GM21447 (cell line): ENCODE measurements at regions not wholly inside any gene's neighbourhood (a gene's known extent, or its start where the extent isn't known, plus 50 kb on each side); places are given as distances from the start of the nearest gene placed in this dataset.
A peak's percentile ranks its signal among the peaks of the same experiment; 100 is the strongest.

Experiments used
- ATAC-seq: cut with Tn5 transposase; IDR thresholded peaks from one replicate; pipeline ENCODE4 v1.9.1; 2021; ENCODE audit not compliant: unreplicated experiment

- no peak for ATAC-seq
These were observed 130.4 kb downstream of the MBL2 start for GRCh38 chr10:52642208-52642607.

GRCh38 chr10:52644373-52645186 lies 128.0 kb downstream of the MBL2 start:
- peak; percentile 89 for ATAC-seq

- ATAC-seq, result no peak
These were observed 127.3 kb downstream of the MBL2 start for GRCh38 chr10:52645187-52645758.

- ATAC-seq, result no peak
These were observed 123.1 kb downstream of the MBL2 start for GRCh38 chr10:52649511-52649910.

DNA sequence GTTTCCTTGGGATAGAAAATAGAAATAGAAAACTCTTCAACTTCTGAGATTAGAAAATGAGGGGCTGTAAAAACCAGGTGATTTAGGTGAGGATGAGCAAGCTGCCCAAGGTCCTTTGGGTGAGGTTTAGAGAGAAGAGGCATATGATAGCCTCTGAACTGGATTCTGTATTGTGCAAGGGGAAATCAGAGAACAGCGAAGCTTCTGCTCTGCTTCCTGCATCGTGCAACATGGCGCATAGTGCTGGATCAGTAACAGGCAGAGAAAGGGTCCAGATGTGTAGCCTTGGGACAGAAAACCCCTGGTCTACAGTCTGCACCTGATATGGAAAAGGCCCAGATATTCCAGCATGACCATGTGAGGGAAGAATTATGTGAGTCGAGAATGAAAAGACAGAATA lies 121.7 kb downstream of the MBL2 start:
- no peak for ATAC-seq

GRCh38 chr10:52651293-52651692 lies 121.3 kb downstream of the MBL2 start:
- ATAC-seq, result no peak

DNA sequence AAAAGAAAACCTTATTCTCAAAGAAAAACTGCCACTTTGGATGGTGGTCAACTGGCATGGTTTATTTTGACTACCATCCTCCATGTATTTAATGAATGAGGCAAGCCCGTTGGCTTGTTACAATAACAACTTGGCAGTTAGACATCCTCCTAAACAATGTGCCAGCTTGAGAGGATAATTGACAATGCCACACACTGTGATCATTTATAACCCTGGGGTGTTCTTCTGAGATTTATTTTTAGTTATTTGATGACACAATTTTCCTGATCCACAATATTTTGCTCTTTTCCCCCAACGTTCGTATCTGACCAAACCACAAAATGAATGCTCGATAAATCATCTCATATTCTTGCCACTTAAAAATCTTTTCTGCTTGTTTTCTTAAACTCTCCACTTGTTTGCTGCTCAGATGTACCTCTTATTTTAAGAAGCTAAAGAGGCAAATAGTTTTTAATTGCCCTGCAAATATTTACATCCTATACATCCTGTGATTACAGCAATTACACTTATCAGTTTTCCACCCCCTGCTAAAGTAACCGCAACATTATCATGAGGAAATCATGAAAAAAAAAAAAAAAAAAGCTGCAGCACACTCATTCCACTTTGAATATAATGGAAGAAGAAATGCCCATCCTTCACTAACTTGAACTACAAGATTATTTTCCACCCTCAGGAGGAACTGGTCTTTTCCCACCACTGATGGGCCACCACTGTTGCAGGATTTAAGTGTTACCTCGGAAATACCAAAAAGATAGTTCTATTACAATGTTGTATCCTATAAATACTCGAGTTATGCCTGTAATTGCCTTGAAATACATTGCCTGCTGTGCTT lies 119.9 kb downstream of the MBL2 start:
- no peak for ATAC-seq

- ATAC-seq, result no peak
These were observed 119.2 kb downstream of the MBL2 start for GRCh38 chr10:52653263-52653909.

DNA sequence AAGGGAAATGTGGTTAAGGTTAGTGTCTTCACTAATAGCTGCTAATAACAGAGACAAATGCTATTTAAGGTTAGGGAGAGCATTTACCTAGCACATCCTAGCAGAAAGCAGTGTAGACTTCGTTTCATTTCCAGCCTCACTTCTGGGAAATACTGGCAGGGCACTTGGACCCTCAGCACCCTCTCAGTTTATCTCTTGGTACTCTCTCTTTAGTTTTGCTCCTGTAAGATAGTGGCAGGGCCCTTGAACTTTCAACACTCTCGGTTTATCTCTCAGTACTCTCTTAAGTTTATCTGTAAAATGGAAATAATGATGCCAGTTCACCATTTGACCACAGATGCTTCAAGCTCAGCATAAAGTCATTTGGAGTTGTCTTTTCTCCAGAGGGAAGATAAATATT lies 118.4 kb downstream of the MBL2 start:
- no peak for ATAC-seq

GRCh38 chr10:52658112-52658511 lies 114.5 kb downstream of the MBL2 start:
- no peak for ATAC-seq

DNA sequence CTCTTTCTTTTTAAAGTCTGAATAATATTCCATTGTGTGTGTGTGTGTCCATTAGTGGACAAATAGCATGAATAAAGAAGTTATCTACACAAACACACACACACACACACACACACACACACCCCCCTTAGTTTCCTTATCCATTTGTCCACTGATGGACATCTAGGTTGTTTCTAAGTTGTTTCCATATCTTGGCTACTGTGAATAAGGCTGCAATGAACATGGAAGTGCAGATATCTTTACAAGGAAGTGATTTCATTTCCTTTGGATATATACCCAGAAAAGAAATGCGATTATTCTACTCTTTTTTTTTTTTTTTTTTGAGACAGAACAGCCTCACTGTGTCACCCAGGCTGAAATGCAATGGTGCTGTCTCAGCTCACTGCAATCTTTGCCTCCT lies 113.5 kb downstream of the MBL2 start:
- ATAC-seq, result no peak

GRCh38 chr10:52662256-52662655 lies 110.3 kb downstream of the MBL2 start:
- ATAC-seq, result no peak

DNA sequence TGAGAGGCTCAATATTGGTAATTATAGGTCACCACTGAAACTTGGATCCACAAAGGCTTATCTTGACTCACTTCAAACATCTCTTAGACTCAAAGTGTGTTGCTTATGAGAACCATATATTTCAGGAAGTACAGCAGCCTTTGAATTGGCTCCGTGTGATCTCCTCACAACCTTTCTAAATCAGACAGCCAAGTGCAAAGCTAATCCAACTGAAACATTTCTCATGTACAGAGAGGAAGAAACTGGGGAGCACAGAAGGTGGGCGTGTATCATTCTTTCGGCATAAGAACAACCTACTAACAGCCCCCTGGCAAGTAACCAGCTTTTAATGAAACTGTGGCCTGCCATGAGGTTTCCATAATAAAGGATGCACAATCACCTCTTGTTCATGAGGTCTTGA lies 109.4 kb downstream of the MBL2 start:
- ATAC-seq, result no peak

- no peak for ATAC-seq
These were observed 108.0 kb downstream of the MBL2 start for GRCh38 chr10:52664629-52665028.

DNA sequence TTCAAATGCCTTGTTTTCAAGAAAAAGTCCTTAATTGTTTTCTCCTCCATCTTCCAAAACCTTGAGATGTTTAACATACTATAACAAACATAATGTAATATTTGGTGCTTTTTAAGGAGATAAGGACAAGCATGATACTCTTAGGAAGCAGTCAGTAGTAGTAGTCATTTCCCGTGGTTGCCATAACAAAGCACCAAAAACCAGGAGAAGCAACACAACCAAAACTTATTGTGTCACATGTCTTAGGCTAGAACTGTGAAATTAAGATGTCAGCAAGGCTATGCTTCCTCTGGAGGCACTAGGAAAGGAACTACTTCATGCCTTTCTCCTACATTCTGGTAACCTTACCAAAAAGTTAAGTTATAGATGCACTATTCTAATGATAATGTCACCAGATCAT lies 106.8 kb downstream of the MBL2 start:
- no peak for ATAC-seq

DNA sequence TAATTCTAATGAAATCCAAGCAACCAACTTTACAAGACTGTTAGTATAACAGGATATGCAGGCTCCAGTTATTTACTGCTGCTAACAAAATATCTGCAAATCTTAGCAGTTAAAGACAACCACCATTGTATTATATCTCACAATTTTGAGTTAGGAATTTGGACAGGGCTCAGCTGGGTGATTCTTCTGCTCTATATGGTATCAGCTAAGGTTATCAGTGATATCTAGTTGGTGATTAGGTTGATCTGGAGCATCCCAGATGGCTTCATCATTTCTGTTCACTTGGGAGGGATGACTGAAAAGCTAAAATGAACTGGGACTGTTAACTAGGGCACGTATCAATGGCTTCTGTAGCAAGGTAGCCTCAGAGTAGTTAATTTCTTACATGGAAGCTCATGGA lies 105.7 kb downstream of the MBL2 start:
- ATAC-seq, result no peak

GRCh38 chr10:52668024-52668423 lies 104.6 kb downstream of the MBL2 start:
- ATAC-seq, result no peak

- no peak for ATAC-seq
These were observed 99.7 kb downstream of the MBL2 start for GRCh38 chr10:52672880-52673279.

DNA sequence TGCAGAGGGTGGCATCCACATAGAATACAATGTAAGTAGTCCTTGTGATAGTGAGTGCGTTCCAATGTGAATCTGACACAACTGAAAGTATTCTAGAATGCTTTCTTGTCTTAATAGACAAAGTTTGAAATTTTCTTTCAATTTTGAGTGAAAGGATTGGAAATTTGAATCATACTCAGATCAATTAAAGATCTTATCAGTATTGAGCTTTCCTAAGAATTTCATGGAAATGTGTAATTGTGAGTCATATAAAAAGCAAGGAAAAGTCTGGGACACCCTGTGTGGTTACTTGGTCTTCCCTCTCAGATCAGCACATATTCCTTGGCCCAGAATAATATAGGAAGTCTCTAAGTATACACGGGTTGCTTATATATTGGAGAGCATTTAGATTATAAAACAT lies 99.1 kb downstream of the MBL2 start:
- ATAC-seq, result no peak

DNA sequence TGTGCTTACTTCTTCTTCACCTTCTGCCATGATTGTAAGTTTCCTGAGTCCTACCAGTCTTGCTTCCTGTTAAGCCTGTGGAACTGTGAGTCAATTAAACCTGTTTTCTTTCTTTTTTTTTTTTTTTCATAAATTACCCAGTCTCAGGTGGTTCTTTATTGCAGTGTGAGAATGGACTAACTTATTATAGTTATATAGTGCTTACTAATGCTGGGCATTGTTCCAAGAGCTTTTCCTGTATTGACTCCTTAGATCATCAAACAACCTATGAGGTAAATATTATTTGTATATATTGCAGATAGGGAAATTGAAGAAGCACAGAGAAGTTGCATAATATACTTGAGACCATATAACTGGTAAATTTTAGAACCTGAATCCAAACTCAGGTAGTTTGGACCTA lies 98.1 kb downstream of the MBL2 start:
- no peak for ATAC-seq

- ATAC-seq, result no peak
These were observed 95.5 kb downstream of the MBL2 start for GRCh38 chr10:52677086-52677485.
